ENCODE measurements at regions not wholly inside any gene's neighbourhood (a gene's known extent, or its start where the extent isn't known, plus 50 kb on each side); places are given as distances from the start of the nearest gene placed in this dataset.

DNA sequence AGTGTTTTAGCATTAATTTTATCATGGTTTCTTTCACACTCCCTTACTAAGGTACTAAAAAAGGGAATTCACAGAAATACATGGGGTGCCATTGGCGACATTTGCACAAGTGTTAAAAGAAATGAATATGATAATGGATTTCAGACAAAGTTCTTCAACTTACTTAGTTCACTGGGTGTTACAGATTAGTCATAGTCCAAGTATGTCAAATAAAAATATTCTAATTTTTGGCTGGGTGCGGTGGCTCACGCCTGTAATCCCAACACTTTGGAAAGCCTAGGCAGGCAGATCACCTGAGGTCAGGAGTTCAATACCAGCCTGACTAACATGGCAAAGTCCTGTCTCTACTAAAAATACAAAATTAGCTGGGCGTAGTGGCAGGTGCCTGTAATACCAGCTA, 286.1 kb upstream of the TFAP2D start:
- Histone ChIP-seq H3K4me2 (no peak overlapping the region), H2AFZ (ENCODE audit: low read depth) (no peak overlapping the region), H3K9me3 (no peaks in the 10 kb centered on the region), H3K4me1 (ENCODE audit: control insufficient read depth in 1 of 2, insufficient read depth in 2 of 2, low read depth in 1 of 2, low read length in 1 of 2) (no peaks in the 10 kb centered on the region), H3F3A (replicated peaks; ENCODE audit: insufficient read depth) (no peaks in the 10 kb centered on the region), H3K27ac (ENCODE audit: low read depth in 2 of 2, low read length in 1 of 2) (no peak overlapping the region), H3K9me2 (no peaks in the 10 kb centered on the region), H3K4me3 (ENCODE audit: low read depth in 2 of 2, low read length in 1 of 2) (no peak overlapping the region), H3K36me3 (replicated peaks in 1 of 2; ENCODE audit: control insufficient read depth in 1 of 2, insufficient read depth in 2 of 2, low read length in 1 of 2) (no peaks in the 10 kb centered on the region), H3K27me3 (ENCODE audit: insufficient read depth) (no peaks in the 10 kb centered on the region), H3K9ac (no peak overlapping the region), H3K79me2 (ENCODE audit: insufficient read depth) (no peaks in the 10 kb centered on the region), H4K20me1 (ENCODE audit: insufficient read depth) (no peaks in the 10 kb centered on the region)
- no peak for TF ChIP-seq RXRA (IDR thresholded peaks at IDR 0.05; ENCODE audit: borderline replicate concordance, low read depth)
- TF ChIP-seq, protein P1, sequence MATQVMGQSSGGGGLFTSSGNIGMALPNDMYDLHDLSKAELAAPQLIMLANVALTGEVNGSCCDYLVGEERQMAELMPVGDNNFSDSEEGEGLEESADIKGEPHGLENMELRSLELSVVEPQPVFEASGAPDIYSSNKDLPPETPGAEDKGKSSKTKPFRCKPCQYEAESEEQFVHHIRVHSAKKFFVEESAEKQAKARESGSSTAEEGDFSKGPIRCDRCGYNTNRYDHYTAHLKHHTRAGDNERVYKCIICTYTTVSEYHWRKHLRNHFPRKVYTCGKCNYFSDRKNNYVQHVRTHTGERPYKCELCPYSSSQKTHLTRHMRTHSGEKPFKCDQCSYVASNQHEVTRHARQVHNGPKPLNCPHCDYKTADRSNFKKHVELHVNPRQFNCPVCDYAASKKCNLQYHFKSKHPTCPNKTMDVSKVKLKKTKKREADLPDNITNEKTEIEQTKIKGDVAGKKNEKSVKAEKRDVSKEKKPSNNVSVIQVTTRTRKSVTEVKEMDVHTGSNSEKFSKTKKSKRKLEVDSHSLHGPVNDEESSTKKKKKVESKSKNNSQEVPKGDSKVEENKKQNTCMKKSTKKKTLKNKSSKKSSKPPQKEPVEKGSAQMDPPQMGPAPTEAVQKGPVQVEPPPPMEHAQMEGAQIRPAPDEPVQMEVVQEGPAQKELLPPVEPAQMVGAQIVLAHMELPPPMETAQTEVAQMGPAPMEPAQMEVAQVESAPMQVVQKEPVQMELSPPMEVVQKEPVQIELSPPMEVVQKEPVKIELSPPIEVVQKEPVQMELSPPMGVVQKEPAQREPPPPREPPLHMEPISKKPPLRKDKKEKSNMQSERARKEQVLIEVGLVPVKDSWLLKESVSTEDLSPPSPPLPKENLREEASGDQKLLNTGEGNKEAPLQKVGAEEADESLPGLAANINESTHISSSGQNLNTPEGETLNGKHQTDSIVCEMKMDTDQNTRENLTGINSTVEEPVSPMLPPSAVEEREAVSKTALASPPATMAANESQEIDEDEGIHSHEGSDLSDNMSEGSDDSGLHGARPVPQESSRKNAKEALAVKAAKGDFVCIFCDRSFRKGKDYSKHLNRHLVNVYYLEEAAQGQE (IDR thresholded peaks at IDR 0.05; ENCODE audit: low read depth, low read length) = no peak
- TF ChIP-seq RAD21 (IDR thresholded peaks at IDR 0.05; ENCODE audit: low read length) = no peak
- no peak for TF ChIP-seq MEF2A (IDR thresholded peaks at IDR 0.05; ENCODE audit: borderline replicate concordance, low read depth)
- TF ChIP-seq, protein P2, sequence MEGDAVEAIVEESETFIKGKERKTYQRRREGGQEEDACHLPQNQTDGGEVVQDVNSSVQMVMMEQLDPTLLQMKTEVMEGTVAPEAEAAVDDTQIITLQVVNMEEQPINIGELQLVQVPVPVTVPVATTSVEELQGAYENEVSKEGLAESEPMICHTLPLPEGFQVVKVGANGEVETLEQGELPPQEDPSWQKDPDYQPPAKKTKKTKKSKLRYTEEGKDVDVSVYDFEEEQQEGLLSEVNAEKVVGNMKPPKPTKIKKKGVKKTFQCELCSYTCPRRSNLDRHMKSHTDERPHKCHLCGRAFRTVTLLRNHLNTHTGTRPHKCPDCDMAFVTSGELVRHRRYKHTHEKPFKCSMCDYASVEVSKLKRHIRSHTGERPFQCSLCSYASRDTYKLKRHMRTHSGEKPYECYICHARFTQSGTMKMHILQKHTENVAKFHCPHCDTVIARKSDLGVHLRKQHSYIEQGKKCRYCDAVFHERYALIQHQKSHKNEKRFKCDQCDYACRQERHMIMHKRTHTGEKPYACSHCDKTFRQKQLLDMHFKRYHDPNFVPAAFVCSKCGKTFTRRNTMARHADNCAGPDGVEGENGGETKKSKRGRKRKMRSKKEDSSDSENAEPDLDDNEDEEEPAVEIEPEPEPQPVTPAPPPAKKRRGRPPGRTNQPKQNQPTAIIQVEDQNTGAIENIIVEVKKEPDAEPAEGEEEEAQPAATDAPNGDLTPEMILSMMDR (IDR thresholded peaks at IDR 0.05) = no peak
- TF ChIP-seq GABPA (IDR thresholded peaks at IDR 0.05; ENCODE audit: low read depth) = no peak
- no peak for TF ChIP-seq YY1 (IDR thresholded peaks at IDR 0.05; ENCODE audit: low read depth)
- TF ChIP-seq POLR2AphosphoS5 (IDR thresholded peaks at IDR 0.05; ENCODE audit: low read depth, low read length) = no peak
- TF ChIP-seq, protein P3, sequence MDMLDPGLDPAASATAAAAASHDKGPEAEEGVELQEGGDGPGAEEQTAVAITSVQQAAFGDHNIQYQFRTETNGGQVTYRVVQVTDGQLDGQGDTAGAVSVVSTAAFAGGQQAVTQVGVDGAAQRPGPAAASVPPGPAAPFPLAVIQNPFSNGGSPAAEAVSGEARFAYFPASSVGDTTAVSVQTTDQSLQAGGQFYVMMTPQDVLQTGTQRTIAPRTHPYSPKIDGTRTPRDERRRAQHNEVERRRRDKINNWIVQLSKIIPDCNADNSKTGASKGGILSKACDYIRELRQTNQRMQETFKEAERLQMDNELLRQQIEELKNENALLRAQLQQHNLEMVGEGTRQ (IDR thresholded peaks at IDR 0.05; ENCODE audit: borderline replicate concordance, low read depth, low read length) = no peak
- TF ChIP-seq FOXJ3 (CRISPR knock-in tag; IDR thresholded peaks at IDR 0.05) = no peak
- no peak for TF ChIP-seq EZH2phosphoT487 (IDR thresholded peaks at IDR 0.05; ENCODE audit: borderline replicate concordance, low read depth)
- no peak for TF ChIP-seq SMC3 (IDR thresholded peaks at IDR 0.05; ENCODE audit: low read depth, low read length)
- TF ChIP-seq, protein P4, sequence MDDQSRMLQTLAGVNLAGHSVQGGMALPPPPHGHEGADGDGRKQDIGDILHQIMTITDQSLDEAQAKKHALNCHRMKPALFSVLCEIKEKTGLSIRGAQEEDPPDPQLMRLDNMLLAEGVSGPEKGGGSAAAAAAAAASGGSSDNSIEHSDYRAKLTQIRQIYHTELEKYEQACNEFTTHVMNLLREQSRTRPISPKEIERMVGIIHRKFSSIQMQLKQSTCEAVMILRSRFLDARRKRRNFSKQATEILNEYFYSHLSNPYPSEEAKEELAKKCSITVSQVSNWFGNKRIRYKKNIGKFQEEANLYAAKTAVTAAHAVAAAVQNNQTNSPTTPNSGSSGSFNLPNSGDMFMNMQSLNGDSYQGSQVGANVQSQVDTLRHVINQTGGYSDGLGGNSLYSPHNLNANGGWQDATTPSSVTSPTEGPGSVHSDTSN (IDR thresholded peaks at IDR 0.05) = no peak
- no peak for TF ChIP-seq RCOR1 (IDR thresholded peaks at IDR 0.05; ENCODE audit: low read length)
- no peak for TF ChIP-seq NRF1 (IDR thresholded peaks at IDR 0.05; ENCODE audit: low read depth, low read length)
- TF ChIP-seq ELF1 (IDR thresholded peaks at IDR 0.05) = no peak
- no peak for TF ChIP-seq FOSL2 (IDR thresholded peaks at IDR 0.05; ENCODE audit: borderline replicate concordance, low read depth)
- TF ChIP-seq CHD2 (IDR thresholded peaks at IDR 0.05; ENCODE audit: low read length, partially characterized antibody) = no peak
- TF ChIP-seq, protein P5, sequence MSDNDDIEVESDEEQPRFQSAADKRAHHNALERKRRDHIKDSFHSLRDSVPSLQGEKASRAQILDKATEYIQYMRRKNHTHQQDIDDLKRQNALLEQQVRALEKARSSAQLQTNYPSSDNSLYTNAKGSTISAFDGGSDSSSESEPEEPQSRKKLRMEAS (IDR thresholded peaks at IDR 0.05; ENCODE audit: low read depth) = no peak
- DNase-seq = no peak
- 56% methylated on average over 4 of the region's 4 CpGs for WGBS (ENCODE audit: low lambda C conversion rate)
- POLR2A ChIA-PET = no interaction called here
- CTCF ChIA-PET = interaction anchor here (0.8 kb wide), 1 partner anchor 174 kb away, joined by 3 read pairs; no protein-coding TSS in a partner anchor
